GM18858 (cell line): ENCODE measurements at regions not wholly inside any gene's neighbourhood (a gene's known extent, or its start where the extent isn't known, plus 50 kb on each side); places are given as distances from the start of the nearest gene placed in this dataset.

Experiments used
- ATAC-seq: cut with Tn5 transposase; IDR thresholded peaks from one replicate; pipeline ENCODE4 v1.9.1; 2021; ENCODE audit not compliant: unreplicated experiment

DNA sequence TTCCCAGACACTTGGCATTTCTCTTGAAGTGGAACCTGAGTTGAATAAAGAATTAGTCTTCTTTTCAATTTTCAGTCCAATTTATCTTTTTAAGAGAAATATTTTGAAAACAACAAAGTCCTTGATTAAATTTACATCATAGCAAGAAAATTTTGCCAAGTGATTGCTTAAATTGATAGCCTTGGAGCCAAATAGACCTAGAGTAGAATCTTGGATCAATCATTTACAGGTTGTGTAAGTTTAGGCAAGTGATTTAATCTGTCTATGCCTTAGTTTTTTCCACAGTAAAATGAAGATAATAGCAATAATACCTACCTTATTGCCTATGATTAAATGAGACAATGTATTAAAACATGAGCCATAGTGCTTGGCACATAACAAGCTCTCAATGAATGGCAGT, 113.9 kb downstream of the LHX9 start:
- ATAC-seq: no peak

DNA sequence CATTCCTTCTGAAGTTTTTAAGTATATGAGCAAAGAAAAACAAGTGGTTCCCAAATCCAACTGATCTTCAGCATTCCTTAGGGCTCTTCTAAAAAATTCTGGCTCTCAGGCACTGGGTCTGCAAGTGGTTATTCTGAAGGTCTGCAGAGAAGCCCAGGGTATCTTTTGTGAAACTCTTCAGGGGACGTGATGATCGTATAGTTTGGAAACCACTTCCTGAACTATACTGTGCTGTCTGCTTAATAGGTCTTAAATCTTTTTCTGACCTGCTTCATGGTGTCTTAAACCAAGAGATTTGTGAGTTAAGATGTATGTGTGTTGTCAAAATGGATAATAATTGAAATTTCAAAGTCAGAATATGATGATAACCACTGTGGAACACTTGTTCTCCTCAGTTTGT, 115.5 kb downstream of the LHX9 start:
- no peak for ATAC-seq

DNA sequence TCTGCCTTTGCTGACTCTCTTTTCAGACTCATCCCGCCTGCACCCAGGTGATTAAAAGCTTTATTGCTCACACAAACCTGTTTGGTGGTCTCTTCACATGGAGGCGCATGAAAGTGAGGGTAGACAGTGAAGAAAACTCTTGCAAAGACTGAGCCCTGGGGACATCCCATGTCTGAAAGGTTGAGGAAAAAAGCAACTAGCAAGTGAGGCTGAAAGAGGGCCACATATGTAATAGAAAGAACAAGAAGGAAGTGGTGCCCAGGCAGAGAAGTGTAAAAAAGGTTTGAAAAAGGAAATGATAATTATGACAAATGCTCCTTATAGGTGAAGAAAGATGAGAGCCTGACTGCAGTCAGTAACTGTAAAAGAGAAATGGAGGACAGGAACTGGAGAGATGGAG, 115.9 kb upstream of the NEK7 start:
- ATAC-seq: no peak

DNA sequence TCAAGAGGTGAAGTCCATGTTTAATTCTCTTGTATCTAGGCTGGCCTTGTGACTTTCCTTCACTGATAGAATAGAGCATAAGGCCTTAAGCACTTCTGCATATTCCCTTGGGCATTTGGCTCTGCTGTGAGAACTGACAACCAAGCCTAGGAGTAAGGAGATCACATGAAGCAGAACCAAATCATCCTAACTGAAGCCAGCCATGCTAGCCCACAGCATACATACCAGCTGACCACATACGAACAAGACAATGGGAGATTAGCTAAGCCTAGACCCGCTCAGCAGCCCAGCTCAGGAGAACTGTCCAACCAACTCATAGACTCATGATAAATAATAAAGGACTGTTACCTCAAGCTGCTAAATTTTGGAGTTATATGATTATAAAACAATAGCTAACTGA, 114.6 kb upstream of the NEK7 start:
- ATAC-seq: no peak

DNA sequence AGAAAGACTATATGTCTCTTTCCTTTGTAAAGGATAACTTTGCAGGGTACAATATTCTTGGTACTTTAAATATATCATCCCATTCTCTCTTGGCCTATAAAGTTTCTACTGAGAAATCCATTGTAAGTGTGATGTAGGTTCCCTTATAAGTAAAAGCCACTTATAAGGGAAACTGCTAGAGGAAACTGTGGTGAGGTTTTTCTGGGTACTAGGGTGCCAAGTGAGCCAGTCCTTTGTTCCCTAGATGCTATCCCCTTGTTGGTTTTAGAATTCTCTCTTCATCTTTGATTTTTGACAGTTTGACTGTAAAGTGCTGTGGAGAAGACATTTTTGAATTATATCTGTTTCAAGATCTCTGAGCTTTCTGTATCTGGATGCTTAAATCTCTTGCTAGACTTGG, 108.9 kb upstream of the NEK7 start:
- ATAC-seq: no peak

DNA sequence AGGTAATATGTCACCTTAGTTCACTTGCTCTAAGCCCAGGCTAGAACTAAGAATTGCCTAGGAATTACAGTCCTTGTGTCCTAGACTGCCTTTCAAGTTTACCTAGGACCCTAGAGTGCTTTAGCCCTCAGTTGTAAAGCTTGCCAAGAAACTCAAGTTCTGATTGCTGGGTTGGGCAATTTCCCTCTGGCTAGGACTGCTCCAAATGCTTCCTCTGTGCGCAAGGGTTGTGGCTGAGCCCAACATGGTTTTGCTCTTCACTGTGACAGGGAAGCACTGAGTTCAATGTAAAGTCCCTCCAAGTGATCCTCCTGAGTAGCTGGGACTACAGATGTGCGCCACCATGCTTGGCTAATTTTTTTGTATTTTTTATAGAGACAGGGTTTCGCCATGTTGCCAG, 102.3 kb upstream of the NEK7 start:
- no peak for ATAC-seq

DNA sequence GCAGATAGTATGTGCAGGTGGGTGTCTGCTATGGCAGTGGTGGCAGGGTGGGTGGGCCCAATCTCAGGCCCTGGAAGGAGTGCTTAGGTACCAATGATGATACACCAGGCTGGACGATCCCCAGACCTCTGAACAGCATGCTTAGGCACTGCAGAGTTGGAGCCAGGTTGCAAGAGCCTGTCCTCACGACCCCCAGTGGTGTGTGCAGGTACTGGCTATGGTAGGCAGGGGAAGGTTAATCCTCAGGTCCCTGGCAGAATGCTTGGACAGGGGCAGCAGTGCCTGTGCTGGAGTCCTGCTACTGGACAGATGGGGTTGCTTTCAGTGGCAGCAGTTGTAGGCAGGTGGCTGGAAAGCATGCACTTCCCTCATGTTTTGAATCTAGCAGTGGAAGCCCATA, 100.5 kb upstream of the NEK7 start:
- ATAC-seq: peak; percentile 60

DNA sequence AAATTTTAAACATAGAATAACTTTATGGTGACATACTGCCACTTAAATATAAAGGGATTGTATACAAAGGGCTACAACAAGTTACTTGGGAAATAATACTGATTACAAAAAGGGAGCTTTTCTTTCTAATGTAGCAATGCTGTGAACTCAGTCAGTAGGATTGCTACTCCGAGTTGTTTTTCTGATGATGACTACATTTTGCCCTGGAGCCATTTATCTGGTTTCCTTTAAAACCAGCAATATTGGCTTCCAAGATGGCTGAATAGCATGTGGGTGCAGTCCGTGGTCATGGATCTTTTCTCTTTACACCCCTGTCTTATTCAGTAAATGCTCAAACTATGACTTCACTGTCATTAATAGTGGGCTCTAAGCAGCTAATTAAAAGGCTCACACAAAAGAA, 92.6 kb upstream of the NEK7 start:
- no peak for ATAC-seq

DNA sequence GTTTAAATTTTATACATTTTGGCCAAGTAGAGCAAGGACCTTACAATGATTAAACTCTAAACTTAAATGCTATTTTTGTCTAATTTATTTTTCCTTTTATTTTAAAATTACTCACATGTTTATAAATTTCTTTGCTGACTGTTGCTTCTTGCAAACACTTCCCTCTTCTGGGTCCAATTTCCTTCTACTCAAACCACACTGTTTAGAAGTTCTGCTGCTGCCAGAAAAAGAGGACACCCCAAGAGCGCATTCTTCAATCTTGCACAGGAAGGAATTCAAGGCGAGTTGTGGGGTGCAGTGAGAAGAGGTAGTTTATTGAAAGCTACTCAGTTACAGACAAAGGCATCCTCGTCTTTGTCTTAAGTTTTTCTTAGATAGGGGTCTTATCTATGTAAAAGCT, 88.5 kb upstream of the NEK7 start:
- no peak for ATAC-seq

DNA sequence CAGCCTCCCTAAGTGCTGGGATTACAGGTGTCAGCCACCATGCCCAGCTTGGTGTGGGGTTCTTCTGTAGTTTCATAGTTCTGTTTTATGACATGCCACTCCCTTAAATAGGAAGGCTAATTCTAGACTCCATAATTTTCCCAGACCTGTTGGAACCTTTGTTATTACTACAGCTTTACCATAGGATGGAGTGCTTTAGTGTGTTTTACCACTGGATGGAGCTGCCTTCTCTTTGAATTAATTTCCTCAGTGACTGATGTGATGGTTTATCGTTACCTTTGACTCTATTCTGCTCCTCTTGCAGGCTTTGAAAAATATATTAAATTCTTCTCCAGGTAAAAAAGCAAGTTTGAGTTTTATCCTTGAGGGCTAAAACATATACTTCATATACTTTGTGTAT, 84.6 kb upstream of the NEK7 start:
- ATAC-seq: no peak

DNA sequence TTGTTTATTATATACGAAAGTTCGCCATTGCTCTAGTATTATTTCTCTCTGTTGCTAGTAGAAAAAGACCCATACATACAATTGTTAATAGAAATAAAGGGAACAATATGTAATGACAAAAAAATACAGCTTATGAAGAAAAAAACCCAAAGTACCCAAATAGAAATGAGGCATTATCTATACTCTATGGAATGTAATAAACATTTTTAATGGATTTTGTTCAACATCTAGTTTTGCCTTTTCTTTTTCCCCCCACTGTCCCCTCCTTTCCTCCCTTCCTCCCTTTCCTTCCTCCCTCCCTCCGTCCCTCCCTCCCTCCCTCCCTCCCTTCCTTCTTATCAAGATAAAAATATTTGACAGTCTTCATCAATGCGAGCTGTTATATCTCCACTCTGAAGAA, 81.5 kb upstream of the NEK7 start:
- ATAC-seq: no peak

DNA sequence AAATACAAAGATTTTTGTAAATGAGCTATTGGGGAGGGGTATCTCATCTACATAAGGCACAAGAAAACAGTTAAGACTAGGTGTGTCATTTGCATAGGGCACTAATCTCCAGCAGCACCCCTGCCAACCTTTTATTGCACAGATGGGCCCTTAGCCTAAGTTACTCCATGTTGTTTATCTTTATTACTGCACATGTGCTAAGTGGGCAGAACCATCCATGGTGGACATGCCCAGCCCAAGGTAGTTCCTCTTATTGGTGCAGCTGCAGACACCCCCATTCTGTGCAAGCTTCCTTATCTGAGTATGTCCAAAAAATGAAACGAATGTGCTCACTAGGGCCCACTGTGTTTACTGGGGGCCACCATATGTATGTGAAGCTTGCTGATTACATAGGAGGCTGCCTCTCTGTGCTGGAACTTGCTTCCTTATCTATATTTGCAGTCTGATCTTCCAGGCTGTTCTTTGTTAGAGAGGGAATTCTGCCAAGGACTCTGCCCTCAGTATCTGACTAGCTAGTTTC, 77.3 kb upstream of the NEK7 start:
- no peak for ATAC-seq

DNA sequence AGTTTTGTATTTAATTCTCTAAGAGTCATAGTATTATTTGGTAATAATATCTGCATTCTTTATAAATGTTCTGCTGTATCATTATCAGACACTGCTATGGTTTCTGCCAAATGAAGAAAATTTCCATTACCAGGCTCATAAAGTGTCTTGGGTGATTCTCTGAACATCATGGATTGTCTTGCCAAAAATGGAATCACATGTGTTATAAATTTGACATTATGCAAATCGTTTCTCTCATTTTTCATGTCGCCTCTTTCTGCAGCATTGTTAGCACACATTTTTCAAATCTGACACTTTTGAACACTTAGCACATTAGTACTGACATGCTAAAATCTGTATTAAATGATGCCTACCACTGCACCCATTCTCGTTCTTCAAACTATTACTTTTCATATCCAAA, 74.2 kb upstream of the NEK7 start:
- ATAC-seq: no peak

DNA sequence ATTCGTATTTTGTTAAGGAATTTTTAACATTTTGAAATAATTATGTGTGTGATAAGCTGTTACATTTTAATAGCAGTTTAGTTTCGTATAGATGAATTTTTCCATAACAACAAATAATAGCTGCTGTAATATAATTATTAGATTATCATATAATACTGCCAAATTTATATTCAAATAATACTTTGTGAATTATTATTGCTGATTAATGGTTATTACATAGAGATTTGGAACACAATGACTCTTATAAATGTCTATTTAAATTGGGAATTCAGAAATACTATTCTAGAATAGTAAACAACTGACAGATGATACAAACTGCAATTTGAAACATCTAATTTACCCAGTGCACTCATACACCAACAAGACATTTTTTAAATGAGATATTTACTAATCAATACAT, 73.2 kb upstream of the NEK7 start:
- ATAC-seq: no peak

DNA sequence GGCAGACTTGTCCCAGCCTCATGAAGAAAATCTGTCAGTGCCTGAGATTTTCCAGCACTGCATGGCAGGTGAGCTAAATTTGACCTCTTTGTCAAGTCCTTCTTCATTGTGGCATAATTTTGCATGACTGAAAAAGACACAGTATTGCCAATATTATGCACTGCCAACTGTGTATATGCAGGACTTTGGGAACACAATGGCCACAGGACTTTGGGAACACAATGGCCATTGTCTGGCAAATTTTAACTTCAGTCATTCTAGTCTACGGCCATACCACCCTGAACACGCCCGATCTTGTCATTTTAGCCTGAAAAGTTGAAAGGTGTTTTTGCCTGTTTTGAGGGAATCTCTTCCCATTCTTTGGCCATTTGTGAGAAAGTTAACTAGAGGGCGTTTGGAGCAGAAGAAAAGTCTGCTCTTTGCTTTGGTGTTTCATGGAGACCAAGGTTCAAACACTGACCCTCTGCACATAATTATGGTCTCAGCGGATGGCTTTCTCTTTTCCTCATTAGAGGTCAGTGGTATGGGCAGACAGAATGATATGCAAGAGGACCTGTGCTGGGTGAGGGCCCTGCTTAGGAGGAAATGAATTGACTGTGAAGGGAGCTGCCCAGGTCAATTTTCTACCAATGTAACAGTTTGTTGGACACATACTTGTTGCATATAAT, 72.4 kb upstream of the NEK7 start:
- no peak for ATAC-seq

DNA sequence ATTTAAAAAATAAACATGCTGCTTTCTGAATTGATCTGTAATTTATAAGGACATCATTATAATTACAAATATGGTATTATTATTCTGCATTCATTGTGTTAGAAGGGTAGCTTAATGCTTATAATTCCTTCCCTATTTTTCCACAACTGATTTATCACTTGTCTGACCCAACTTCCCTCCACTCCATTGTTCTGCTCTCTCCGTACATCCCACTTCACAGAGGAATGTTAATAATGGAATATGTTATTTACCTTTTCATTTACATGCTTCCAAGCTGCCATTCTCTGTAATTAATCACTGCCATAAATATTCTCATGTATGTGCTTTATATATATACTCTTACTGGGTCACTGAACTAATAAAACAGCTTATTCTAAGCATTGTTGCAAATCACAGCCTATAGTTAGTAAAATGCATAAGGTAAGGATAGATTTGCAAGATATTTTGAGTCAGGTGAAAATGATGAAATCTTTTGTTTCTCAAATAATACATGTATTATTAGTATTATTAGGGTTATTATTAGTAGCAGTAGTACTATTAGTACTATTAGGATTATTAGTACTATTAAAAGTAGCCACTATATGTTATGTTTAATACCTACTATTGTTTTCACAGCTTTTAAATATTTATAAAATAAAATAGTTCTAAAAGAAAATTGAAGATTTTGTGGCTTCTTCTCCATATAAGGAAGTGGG, 70.6 kb upstream of the NEK7 start:
- ATAC-seq: no peak

DNA sequence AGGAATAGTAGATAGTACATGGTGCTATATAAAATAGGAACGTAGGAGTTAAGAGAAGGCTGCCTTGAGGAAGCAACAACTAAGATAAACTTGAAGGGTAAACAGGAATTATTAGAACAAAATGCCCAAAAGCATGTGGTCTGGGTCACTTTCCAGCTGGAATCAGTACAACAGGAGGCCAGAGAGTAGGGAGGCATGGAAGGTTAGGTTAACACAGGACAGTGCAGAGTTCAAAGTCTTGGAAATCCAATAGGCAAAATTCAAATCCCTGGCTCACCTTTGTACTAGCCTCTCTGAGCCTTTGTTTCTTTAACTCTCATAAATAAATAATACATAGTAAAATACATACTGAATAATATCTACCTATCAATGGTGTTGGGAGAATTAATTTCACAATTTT, 69.0 kb upstream of the NEK7 start:
- no peak for ATAC-seq

DNA sequence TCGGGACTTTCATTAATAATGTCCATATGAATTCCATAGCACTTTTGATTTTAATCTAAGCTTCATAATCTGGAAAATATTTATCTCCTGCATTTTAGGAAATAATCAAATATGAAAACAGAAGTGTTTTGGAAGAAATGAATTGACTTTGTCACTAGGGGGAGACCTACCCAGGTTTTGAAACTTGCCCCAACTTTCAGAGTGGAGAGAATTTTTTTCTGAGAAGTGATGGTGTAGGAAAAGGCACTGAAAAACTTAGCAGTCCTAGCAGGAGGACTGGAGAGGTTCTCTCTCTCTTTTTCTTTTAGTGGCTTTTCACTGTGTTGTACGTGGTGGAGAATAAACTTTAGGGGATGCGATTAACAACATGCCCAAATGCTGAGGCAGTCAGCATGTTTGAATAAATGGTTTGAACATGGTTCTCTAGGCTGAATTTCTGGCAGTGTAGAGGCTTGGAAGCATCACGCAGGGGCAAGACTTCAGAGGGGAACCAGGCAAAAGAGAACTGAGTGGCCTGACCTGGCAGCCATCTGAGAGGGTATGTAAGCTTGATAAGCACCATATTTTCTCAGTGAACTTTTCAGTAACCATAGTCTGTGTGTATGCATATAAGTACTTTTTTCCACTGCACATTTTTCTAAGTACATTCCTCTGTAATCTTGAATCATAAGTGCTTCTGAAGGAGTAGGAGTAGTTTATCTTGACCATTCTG, 68.3 kb upstream of the NEK7 start:
- ATAC-seq: peak; percentile 46

DNA sequence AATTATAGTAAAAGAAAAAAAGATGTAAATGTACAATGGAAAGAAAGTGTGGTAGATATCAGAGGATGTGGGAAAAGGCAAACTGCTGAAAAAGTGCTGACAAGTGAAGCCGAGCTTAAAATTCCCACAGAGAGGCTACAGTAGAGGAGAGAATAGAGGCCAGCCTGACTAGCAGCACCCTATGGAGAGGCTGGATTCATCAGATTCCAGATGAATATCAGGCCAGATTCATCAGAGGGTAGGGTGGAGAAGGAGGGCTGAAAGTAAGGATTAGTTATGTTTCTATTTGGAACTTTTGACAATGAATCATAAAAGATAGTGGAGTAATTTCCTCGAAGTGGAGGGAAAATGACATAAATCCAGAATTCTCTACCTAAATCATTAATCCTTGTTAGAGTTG, 60.4 kb upstream of the NEK7 start:
- ATAC-seq: no peak

DNA sequence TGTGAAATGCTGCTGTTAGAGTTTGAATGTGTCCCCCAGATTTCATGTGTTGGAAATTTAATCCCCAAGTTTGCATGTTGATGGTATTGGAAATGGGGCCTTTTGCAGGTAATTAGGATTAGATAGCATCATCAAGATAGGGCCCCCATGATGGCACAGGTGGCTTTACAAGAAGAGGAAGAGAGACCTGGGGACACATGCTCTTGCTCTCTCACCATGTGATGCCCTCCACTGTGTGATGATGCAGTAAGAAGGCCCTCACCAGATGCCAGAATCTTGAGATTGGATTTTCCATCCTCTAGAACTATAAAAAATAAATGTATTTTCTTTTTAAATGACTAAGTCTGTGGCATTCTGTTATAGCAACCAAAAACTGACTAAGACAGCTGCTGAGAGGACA, 57.0 kb upstream of the NEK7 start:
- ATAC-seq: no peak

DNA sequence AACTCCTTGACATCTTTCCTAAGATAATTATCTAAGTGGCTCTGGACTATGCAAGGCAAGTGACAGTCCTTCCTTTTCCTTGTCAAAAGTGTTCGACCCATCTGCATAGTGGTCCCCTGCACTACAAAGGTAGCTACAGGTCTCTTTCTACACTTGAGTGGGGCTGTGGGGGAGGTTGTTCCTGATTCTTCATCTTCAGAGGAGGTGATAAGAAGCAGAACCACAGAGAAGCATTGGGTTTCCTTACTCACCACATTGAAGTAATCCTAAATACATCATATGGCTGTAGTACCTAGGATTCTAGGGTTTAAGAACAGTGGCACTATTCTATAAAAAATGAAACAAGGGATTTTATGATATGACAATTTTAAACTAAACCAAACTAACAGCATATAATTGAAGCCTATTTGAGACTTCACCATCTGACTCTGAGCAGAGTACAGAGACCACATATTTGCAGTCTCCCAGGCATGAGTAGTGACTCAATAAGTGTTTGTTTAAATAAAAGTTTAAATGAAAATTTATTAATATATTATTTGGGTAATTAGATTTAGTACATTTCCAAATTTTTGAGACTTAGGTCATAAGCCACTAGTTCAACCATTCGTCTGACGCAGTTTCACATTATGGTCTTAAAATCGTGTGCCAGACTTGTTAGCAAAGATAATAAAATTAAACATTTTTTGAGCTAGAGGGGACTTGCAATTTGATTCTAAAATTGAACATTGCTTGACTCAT, 54.9 kb upstream of the NEK7 start:
- ATAC-seq: no peak

DNA sequence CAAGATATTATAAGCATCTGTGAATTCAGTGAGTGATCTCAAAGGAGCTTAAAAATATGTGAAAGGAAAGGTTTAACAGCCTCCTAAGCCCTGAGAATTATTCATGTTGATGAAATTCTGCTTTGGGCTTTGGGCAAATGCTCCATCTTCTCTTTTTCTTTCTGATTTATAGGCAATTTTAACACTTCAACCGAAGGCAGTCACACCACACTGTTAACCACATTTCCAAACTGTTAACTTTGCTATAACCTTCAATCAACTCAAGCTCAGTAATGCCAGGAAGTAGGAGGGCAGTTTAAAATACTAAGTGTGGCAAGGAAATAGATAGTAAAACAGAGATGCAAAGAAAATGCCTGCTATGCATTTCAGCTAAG, 54.4 kb upstream of the NEK7 start:
- ATAC-seq: no peak
